ENCODE measurements at regions not wholly inside any gene's neighbourhood (a gene's known extent, or its start where the extent isn't known, plus 50 kb on each side); places are given as distances from the start of the nearest gene placed in this dataset.

DNA sequence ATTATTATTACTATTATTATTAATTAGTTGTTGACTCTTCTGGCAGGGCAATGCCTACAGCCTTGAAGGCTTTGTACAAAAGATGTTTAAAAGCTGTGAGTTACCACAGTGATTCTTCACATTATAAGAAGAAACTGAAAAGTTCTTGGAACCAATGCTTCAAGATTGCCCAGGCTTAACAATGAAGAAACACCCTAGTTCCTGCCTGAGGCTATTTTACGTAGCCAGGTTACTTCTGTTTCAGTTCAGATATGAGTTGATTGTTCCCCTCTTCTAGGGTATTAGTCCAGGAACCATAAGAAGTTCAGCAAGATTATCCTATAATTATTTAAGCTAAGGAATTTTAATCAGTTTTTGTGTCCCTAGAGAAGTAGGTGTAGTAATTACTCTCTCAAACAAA lies 154.6 kb upstream of the CDH12 start:
- TF ChIP-seq CTCF (conservative IDR thresholded peaks at IDR 0.05 in 1 of 2, IDR thresholded peaks at IDR 0.05 in 1 of 2; ENCODE audit: low read depth in 1 of 2, low read length in 2 of 2) (no peak), EZH2 (IDR thresholded peaks at IDR 0.05; ENCODE audit: low read length, missing control alignments) (no peak)

All from fibroblast of lung (primary cell).